ENCODE measurements at regions not wholly inside any gene's neighbourhood (a gene's known extent, or its start where the extent isn't known, plus 50 kb on each side); places are given as distances from the start of the nearest gene placed in this dataset.

GRCh38 chr1:38371505-38371844 lies 324.9 kb upstream of the POU3F1 start:
- TF ChIP-seq POLR2AphosphoS5 (IDR thresholded peaks at IDR 0.05; ENCODE audit: insufficient read depth in 1 of 2, low read depth in 1 of 2) (no peak), CTCF (IDR thresholded peaks at IDR 0.05) (no peak), POLR2A (IDR thresholded peaks at IDR 0.05) (no peak)
- H3K4me3 ChIP-seq = no peak overlapping the region
- H3K27me3 ChIP-seq = no peaks in the 10 kb centered on the region
- DNase-seq (ENCODE audit: extremely low spot score in 2 of 2) = no peak
- intact Hi-C loops (cut with DNase I) = no loop called here
- H3K36me3 ChIP-seq = no peaks in the 10 kb centered on the region
- no peak overlapping the region for H3K27ac ChIP-seq
- H3K4me1 ChIP-seq = no peaks in the 10 kb centered on the region
- no peaks in the 10 kb centered on the region for H3K9me3 ChIP-seq

GRCh38 chr1:38370716-38371504 lies 324.3 kb upstream of the POU3F1 start:
- Histone ChIP-seq H3K4me1 (no peaks in the 10 kb centered on the region), H3K9me3 (no peaks in the 10 kb centered on the region), H3K27ac (no peak overlapping the region), H3K27me3 (no peaks in the 10 kb centered on the region), H3K36me3 (no peaks in the 10 kb centered on the region), H3K4me3 (no peak overlapping the region)
- DNase-seq (ENCODE audit: extremely low spot score in 2 of 2) = no peak
- intact Hi-C loops (cut with DNase I) = no loop called here
- TF ChIP-seq CTCF (IDR thresholded peaks at IDR 0.05) (no peak), POLR2A (IDR thresholded peaks at IDR 0.05) (no peak), POLR2AphosphoS5 (IDR thresholded peaks at IDR 0.05; ENCODE audit: insufficient read depth in 1 of 2, low read depth in 1 of 2) (no peak)

GRCh38 chr1:38365242-38365641 lies 318.6 kb upstream of the POU3F1 start:
- H3K27me3 ChIP-seq = no peaks in the 10 kb centered on the region
- TF ChIP-seq CTCF (IDR thresholded peaks at IDR 0.05) (no peak), POLR2AphosphoS5 (IDR thresholded peaks at IDR 0.05; ENCODE audit: insufficient read depth in 1 of 2, low read depth in 1 of 2) (no peak), POLR2A (IDR thresholded peaks at IDR 0.05) (no peak)
- DNase-seq (ENCODE audit: extremely low spot score in 2 of 2) = no peak
- no peaks in the 10 kb centered on the region for H3K4me1 ChIP-seq
- H3K27ac ChIP-seq = no peak overlapping the region
- intact Hi-C loops (cut with DNase I) = no loop called here
- no peaks in the 10 kb centered on the region for H3K36me3 ChIP-seq
- H3K9me3 ChIP-seq = no peaks in the 10 kb centered on the region
- no peak overlapping the region for H3K4me3 ChIP-seq

GRCh38 chr1:38361566-38361965 lies 315.0 kb upstream of the POU3F1 start:
- H3K36me3 ChIP-seq = no peaks in the 10 kb centered on the region

More at GRCh38 chr1:38361566-38361965, 315.0 kb upstream of the POU3F1 start:
- no peaks in the 10 kb centered on the region for H3K9me3 ChIP-seq
- no peak overlapping the region for H3K4me3 ChIP-seq
- DNase-seq (ENCODE audit: extremely low spot score in 2 of 2) = no peak
- H3K27ac ChIP-seq = no peak overlapping the region
- H3K4me1 ChIP-seq = no peaks in the 10 kb centered on the region
- no peaks in the 10 kb centered on the region for H3K27me3 ChIP-seq
- intact Hi-C loops (cut with DNase I) = no loop called here
- TF ChIP-seq CTCF (IDR thresholded peaks at IDR 0.05) = no peak
- no peak for TF ChIP-seq POLR2A (IDR thresholded peaks at IDR 0.05)
- TF ChIP-seq POLR2AphosphoS5 (IDR thresholded peaks at IDR 0.05; ENCODE audit: insufficient read depth in 1 of 2, low read depth in 1 of 2) = no peak

Measured in vagina (tissue), 2 donors.